NCI-H1930 (cell line): ENCODE measurements at regions not wholly inside any gene's neighbourhood (a gene's known extent, or its start where the extent isn't known, plus 50 kb on each side); places are given as distances from the start of the nearest gene placed in this dataset.
"Not testable (repeated sequence)": the region's sequence is repeated elsewhere in the genome, so short reads cannot be mapped to it uniquely, and the experiment has no call there.

Experiments
- DNase-seq, 2 experiments: peaks; one replicate each; lab custom pipeline; 2025; lab: John Stamatoyannopoulos, UW

- no peak for DNase-seq
Measured at GRCh38 chr1:185435696-185436379, 118.8 kb upstream of the IVNS1ABP start.

DNA sequence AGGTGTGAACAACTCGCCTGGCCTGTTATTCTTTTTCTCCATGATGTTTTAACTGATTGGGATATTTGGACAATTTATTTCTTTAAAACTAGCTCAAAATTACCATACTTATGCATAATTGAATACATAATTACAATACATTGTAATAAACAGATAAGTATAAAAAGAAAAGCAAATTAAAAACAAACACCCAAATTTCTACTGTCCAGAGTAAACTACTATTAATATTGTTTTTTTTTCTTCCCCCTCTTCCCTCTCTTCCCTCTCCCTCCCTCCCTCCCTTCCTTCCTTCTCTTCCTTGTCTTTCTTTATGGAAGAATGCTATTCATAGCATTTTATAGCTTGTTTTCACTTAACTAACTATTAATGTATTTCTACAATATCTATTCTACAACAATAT, 117.7 kb upstream of the IVNS1ABP start:
- no peak for DNase-seq

GRCh38 chr1:185433667-185434066, 116.6 kb upstream of the IVNS1ABP start:
- DNase-seq, result no peak

DNA sequence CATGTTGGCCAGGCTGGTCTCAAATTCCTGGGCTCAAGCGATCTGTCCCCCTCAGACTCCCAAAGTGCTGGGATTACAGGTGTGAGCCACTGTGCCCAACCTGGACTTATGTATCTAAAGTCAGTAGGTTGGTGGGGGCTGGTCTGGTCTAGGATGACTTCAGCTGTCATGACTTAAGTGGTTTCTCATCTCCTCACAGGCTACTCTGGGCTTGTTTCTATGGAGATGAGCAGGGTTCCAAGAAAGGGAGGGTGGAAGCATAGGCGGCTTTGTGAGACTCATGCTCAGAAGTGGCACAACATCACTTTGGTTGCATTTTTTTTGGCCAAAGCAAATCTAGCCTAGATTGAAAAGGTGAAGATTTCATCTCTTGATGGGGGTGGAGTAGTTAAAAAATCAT, 115.9 kb upstream of the IVNS1ABP start:
- DNase-seq, result no peak

- no peak for DNase-seq
Measured at GRCh38 chr1:185431612-185432011, 114.6 kb upstream of the IVNS1ABP start.

- not testable (repeated sequence) for DNase-seq
Measured at GRCh38 chr1:185429668-185430067, 112.6 kb upstream of the IVNS1ABP start.

DNA sequence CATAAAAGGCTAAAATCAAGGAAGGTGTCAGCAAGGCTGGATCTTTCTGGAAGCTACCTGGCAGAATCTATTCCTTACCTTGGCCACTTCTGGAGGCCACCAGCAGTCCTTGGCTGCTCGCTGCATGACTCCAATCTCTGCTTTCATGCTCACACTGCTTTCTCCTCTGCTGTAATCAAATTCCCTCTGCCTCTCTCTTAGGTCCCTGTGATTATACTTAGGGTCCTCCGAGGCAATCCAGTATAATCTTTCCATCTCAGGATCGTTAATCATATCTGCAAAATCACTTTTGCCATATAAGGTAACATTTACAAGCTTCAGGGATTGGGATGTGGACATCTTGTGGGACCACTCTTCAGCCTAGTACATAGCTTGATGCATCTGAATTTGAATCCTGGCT, 110.7 kb upstream of the IVNS1ABP start:
- no peak for DNase-seq

DNA sequence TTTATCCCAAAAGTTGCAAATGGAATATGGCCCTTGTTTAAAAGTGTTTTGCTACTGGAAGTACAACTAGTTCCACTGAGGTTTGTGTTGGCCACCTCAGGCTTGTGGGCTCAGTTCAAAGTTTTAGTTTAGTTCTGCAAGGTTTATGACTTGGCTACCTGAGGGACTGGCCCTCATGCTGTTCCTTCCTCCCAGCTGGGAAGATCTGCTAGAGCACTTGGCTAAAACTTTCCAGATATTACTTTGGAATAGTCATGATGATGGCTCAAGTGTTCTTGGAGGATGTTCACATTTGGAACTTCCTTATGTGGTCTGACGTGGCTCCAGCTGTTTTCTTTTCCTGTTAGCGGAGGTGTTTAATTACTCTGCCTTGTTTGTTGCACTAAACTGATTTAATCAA, 110.2 kb upstream of the IVNS1ABP start:
- DNase-seq, result no peak

GRCh38 chr1:185426848-185427247, 109.8 kb upstream of the IVNS1ABP start:
- DNase-seq, result no peak

- DNase-seq, result no peak
Measured at GRCh38 chr1:185425163-185425562, 108.1 kb upstream of the IVNS1ABP start.

GRCh38 chr1:185421485-185422107, 104.6 kb upstream of the IVNS1ABP start:
- no peak for DNase-seq

DNA sequence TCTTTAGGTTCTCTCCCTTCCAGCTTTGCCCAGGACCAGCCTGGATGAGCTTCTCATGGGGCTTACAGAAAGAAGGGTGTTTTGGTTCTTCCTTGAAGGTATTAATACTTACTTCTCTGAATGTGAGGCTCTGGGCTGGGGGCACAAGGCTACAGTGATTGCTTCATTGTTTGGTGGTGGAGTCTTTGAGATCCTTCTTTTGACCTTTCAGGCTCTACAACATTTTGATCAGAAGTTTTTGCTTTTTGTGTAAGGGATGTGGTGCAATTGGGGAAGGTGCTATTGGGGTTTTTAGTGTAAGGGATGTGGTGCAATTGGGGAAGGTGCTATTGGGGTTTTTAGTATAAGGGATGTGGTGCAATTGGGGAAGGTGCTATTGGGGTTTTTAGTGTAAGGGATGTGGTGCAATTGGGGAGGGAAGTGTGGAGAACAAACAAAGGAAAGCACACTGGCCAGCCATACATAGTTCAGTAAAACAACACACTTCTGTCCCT, 103.6 kb upstream of the IVNS1ABP start:
- no peak for DNase-seq

- no peak for DNase-seq
Measured at GRCh38 chr1:185419718-185420117, 102.7 kb upstream of the IVNS1ABP start.

- DNase-seq, result no peak
Measured at GRCh38 chr1:185418472-185418871, 101.4 kb upstream of the IVNS1ABP start.

DNA sequence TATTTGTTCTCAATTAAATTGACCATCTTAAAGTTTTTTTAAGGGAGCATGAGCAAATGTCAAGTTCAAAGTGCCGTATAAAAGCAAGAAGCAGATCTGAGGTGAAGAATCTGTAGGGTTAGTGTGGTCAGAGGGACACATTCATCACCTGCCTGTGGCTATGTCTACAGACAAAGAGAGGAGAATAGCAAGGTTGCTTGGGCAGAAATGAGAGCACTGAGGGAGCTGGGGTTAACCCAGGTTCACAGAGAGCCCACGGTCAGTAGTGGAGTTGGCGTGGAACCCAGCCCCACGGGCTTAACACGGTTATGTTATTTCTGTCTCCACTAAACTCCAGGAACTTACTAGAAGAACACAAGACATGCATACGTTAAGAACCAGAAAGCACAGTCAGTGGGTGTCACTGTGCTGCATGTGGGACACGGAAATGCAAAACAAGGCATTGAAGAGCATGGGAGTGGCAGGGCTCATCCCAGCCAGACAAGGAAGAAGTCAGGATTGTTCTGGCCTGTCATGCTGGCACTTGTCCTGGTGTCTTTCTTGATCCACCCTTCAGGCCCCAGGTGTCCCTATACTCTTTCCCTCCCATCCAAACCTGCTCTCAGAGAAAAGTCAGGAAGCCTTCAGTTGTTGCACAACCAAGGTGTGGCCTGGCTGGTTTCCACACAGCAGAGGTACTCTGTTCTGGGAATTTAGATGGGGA, 95.5 kb upstream of the IVNS1ABP start:
- DNase-seq, result no peak

DNA sequence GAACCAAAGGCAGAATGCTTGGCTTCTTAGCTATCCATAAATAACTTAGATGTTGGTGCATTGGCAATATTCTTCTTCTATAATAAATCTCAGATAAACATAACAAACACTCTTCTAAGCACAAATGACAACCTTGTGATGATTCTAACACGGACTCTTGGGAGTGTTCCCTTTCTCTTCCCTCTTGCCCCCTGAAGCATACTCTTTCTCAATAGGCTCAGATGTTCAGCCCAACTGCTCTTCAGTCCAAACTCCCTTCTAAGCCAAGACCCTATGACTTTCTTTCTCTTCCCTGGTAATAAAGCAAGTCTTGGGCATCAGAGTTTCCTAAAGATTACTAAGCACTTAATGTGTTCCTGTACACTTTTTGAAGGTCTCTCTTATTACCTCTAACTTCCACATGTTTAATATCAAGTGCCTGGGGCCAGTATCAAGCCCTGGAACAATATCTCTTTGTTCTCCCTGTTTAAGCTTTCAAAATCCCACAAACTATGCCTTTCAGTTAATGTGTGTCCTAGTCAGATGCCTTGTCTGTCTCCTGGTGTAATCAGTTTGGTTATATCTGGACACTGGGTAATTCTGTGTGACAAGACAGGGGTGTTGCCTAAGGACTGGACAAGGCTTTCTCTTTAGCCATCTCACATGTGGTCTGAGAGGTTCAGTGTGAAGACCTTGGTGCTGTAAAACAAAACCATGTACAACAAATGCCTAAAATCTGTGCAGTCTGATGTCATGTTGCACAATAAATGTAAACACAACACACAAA, 92.9 kb upstream of the IVNS1ABP start:
- no peak for DNase-seq

- DNase-seq, result no peak
Measured at GRCh38 chr1:185409345-185409744, 92.3 kb upstream of the IVNS1ABP start.

GRCh38 chr1:185408700-185409270, 91.7 kb upstream of the IVNS1ABP start:
- DNase-seq, result no peak

DNA sequence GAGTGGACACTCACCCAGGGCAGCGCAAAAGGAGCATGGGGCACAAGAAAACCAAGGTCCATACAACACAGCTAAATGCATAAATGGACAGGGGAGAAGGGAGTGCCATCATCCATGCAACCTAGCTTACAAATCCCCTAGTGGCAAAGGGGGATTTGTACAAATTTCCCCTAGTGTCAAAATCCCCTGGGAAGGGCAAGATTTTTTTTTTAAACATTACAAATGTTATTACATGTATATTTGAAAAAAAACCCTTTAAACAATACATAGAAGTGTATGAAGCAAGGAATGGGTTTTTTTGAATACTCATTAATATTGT, 89.6 kb upstream of the IVNS1ABP start:
- no peak for DNase-seq

DNA sequence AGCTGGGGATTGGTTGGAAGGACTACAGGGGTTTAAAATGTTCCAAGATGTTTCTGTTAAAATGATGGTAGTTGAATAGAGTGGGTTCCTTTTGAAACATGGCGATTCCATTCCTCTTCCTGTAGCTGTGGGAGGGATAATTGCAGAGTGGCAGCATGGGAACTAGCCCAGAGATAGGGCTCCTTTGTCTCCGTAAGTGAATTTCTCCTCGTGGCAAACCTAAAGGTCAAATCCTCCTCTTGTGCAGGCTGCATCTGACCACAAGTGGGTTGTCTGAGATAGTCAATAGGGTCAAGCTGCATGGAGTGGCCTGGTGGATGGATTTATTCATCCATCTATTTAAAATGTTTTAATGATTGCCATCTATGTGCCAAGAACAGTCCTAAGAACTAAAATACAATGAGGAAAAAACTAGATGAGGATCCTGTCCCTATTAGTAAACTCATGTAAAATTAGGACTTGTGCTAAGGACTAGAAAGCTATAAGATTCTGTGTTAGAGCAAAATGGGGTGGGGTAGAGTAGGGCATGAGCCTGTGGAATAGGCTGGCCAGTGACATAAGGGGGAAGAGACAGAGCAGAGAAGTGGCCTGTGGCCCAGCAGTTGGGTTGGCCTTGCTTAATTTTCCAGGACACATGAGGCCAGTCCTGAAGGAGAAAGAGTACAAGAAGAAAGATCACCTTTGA, 89.1 kb upstream of the IVNS1ABP start:
- DNase-seq, result no peak

DNA sequence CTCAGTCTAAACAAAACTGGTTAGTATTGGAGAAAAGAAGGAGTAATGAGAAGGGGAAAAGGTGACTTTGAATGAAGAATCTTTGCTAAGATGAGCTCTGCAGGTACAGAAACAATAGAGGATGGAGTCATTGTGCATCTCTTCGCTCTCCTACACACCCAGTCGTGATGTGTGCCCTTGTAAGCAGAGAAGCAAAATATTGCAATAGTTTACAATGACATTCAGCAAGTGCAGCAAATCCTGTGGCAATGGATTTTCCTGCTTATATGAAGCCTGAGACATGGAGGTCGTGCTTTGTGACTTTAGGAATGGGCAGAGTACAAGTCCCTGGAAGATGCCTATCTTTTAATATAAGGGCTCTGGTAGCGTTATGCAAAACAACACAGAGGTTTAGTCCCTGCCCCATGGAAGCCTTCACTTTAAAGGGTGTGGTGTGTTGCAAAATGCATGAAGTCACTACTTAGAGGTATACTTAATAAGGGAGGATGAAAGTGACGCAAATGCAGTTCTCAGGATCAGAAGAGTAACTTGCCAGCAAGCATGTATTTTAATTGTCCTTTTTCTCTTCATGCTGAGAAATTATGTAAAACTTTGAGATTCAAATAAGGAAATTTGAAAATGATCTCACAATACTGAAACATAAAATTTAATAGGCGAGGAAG, 88.0 kb upstream of the IVNS1ABP start:
- DNase-seq, result no peak
